ENCODE measurements at regions not wholly inside any gene's neighbourhood (a gene's known extent, or its start where the extent isn't known, plus 50 kb on each side); places are given as distances from the start of the nearest gene placed in this dataset.
"Not testable (repeated sequence)": the region's sequence is repeated elsewhere in the genome, so short reads cannot be mapped to it uniquely, and the experiment has no call there.

DNA sequence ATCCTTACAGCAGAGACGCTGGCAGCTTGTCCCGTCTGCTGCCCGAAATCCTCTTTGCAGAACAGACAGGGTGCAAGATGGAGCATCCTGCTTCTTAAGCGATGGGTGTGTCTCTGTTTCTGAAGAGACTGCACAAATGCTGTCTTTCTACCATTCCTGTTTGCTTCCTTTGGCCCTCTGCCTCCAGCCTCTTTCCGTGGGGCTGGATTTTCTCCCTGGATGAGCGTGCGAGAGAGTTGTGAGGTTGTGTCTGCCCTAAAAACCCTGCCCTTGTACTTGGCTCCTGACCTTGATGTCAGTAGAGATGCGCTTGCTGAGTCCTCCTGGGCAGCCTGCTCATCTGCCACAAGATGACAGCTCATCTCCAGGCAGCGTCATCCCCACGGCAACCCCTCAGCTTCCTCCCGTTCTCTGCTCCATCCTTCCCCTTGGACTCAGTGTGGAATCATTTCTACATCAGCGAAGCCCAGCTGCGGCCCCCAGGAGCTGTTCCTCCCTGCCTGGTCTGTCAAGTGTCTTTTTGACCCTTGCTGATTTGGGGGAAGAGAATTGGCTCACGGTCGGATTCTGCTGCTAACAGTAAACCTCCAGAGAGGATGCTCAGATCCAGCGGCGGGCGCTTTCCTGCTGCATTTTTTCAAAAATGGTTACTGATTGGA lies 246.2 kb downstream of the ASMT start:
- Mint-ChIP-seq H3K4me3 (peak overlapping the region in 1 of 2 donors; percentile 9), H3K9me3 (peaks cover 0 to 2% (median 0%) of the 10 kb centered on the region in 7 donors), H3K27ac (no peak overlapping the region), H3K36me3 (no peaks in the 10 kb centered on the region), H3K4me1 (no peaks in the 10 kb centered on the region), H3K27me3 (ENCODE audit: low read depth in 3 of 3) (peaks cover 2 to 8% (median 2%) of the 10 kb centered on the region in 3 donors)
- WGBS (ENCODE audit: insufficient coverage): 89% methylated on average over 14 of the region's 18 CpGs
- H3K4me3 ChIP-seq (replicated peaks in 1 of 3; ENCODE audit: low read depth in 2 of 3, low read length in 3 of 3): no peak overlapping the region
- H3K79me2 ChIP-seq (ENCODE audit: insufficient read depth, low read length): no peaks in the 10 kb centered on the region
- no peak overlapping the region for H3K27ac ChIP-seq (ENCODE audit: low read depth in 1 of 2, low read length in 2 of 2)
- intact Hi-C loops (cut with micrococcal nuclease): no loop called here
- H3K4me1 ChIP-seq (ENCODE audit: control insufficient read depth in 1 of 2, insufficient read depth in 2 of 2, low read length in 2 of 2): no peaks in the 10 kb centered on the region
- H3K4me2 ChIP-seq (replicated peaks; ENCODE audit: extremely low read depth, low read length, poor library complexity, severe bottlenecking): no peak overlapping the region
- no peaks in the 10 kb centered on the region for H3K27me3 ChIP-seq (ENCODE audit: control insufficient read depth in 2 of 2, insufficient read depth in 2 of 2, low read length in 2 of 2)
- TF ChIP-seq, protein P1, sequence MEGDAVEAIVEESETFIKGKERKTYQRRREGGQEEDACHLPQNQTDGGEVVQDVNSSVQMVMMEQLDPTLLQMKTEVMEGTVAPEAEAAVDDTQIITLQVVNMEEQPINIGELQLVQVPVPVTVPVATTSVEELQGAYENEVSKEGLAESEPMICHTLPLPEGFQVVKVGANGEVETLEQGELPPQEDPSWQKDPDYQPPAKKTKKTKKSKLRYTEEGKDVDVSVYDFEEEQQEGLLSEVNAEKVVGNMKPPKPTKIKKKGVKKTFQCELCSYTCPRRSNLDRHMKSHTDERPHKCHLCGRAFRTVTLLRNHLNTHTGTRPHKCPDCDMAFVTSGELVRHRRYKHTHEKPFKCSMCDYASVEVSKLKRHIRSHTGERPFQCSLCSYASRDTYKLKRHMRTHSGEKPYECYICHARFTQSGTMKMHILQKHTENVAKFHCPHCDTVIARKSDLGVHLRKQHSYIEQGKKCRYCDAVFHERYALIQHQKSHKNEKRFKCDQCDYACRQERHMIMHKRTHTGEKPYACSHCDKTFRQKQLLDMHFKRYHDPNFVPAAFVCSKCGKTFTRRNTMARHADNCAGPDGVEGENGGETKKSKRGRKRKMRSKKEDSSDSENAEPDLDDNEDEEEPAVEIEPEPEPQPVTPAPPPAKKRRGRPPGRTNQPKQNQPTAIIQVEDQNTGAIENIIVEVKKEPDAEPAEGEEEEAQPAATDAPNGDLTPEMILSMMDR (IDR thresholded peaks at IDR 0.05): no peak
- no peak overlapping the region for H3K9ac ChIP-seq (ENCODE audit: insufficient read depth, low read length, poor library complexity, severe bottlenecking)
- H2AFZ ChIP-seq (ENCODE audit: insufficient read depth, low read depth, low read length, poor library complexity, severe bottlenecking): no peak overlapping the region
- H3K9me3 ChIP-seq (replicated peaks in 1 of 2; ENCODE audit: control insufficient read depth in 1 of 2, insufficient read depth in 1 of 2, low read length in 2 of 2): no peaks in the 10 kb centered on the region
- no peak for DNase-seq
- H3K36me3 ChIP-seq (replicated peaks in 1 of 2; ENCODE audit: control insufficient read depth in 1 of 2, insufficient read depth in 2 of 2, low read length in 2 of 2): no peaks in the 10 kb centered on the region
- H4K20me1 ChIP-seq (ENCODE audit: insufficient read depth, low read length): no peaks in the 10 kb centered on the region

- WGBS (ENCODE audit: insufficient coverage): no CpG with 5 or more reads among the region's 2 CpGs
- DNase-seq; H3K27ac ChIP-seq (ENCODE audit: low read depth in 1 of 2, low read length in 2 of 2); H3K27ac Mint-ChIP-seq; H3K4me1 Mint-ChIP-seq; H3K9me3 Mint-ChIP-seq; H3K4me2 ChIP-seq (replicated peaks; ENCODE audit: extremely low read depth, low read length, poor library complexity, severe bottlenecking); H2AFZ ChIP-seq (ENCODE audit: insufficient read depth, low read depth, low read length, poor library complexity, severe bottlenecking); intact Hi-C loops (cut with micrococcal nuclease); H3K79me2 ChIP-seq (ENCODE audit: insufficient read depth, low read length); H4K20me1 ChIP-seq (ENCODE audit: insufficient read depth, low read length); H3K9me3 ChIP-seq (replicated peaks in 1 of 2; ENCODE audit: control insufficient read depth in 1 of 2, insufficient read depth in 1 of 2, low read length in 2 of 2); H3K36me3 ChIP-seq (replicated peaks in 1 of 2; ENCODE audit: control insufficient read depth in 1 of 2, insufficient read depth in 2 of 2, low read length in 2 of 2); H3K36me3 Mint-ChIP-seq; H3K27me3 Mint-ChIP-seq (ENCODE audit: low read depth in 3 of 3); H3K4me3 ChIP-seq (replicated peaks in 1 of 3; ENCODE audit: low read depth in 2 of 3, low read length in 3 of 3); H3K4me1 ChIP-seq (ENCODE audit: control insufficient read depth in 1 of 2, insufficient read depth in 2 of 2, low read length in 2 of 2); H3K9ac ChIP-seq (ENCODE audit: insufficient read depth, low read length, poor library complexity, severe bottlenecking); H3K4me3 Mint-ChIP-seq; H3K27me3 ChIP-seq (ENCODE audit: control insufficient read depth in 2 of 2, insufficient read depth in 2 of 2, low read length in 2 of 2): not testable (repeated sequence)
These were observed 249.1 kb downstream of the ASMT start for GRCh38 chrX:1863995-1864394.

Data from CD14-positive monocyte (primary cell).